GM18861 (cell line): ENCODE measurements at regions not wholly inside any gene's neighbourhood (a gene's known extent, or its start where the extent isn't known, plus 50 kb on each side); places are given as distances from the start of the nearest gene placed in this dataset.
"Not testable (repeated sequence)": the region's sequence is repeated elsewhere in the genome, so short reads cannot be mapped to it uniquely, and the experiment has no call there.

ENCODE experiments used
- ATAC-seq: cut with Tn5 transposase; IDR thresholded peaks from one replicate; pipeline ENCODE4 v1.9.1; 2021; ENCODE audit not compliant: unreplicated experiment

GRCh38 chr13:58714016-58714415, 1082.5 kb downstream of the PCDH17 start:
- ATAC-seq = not testable (repeated sequence)

DNA sequence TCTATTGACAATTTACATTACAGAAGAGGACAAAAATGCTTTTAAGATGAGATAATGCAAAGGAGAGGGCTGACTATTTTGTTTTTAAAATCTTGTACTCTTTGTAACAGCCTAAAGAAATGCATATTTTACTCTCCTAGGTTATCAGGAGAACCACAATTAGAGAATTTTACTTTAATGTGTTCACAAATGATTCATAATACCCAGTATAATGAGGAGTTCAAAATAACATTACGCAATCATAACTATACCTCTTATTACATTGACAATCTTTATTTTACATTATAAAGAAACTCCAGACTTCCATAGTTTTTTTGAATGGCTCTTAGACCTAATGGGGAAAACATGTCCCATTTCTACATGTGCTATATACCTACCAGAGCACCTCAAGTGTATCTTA, 1089.7 kb downstream of the PCDH17 start:
- no peak for ATAC-seq

GRCh38 chr13:58728126-58728525, 1096.6 kb downstream of the PCDH17 start:
- no peak for ATAC-seq

GRCh38 chr13:58729361-58729760, 1097.8 kb downstream of the PCDH17 start:
- ATAC-seq = no peak

DNA sequence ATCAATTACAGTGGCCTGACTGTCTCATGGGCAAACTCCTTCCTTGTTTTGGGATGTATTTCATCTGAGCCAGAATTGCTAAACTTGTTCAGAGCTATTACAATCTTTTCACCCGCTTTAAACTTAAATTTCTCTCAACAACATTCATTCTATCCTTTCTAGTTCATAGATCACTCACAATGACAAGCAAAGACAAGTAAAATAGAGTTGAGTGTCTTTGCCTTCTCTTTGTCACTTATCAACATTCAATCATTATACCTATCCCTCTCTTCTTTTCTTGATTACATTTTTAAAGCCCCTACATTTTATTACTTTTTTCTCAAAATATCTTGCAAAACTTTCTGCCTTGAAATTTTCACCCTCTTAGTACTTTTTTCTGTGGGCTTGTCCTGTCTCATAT, 1113.1 kb downstream of the PCDH17 start:
- ATAC-seq = no peak

- ATAC-seq = no peak
These were observed 1136.0 kb downstream of the PCDH17 start for GRCh38 chr13:58767566-58767965.

DNA sequence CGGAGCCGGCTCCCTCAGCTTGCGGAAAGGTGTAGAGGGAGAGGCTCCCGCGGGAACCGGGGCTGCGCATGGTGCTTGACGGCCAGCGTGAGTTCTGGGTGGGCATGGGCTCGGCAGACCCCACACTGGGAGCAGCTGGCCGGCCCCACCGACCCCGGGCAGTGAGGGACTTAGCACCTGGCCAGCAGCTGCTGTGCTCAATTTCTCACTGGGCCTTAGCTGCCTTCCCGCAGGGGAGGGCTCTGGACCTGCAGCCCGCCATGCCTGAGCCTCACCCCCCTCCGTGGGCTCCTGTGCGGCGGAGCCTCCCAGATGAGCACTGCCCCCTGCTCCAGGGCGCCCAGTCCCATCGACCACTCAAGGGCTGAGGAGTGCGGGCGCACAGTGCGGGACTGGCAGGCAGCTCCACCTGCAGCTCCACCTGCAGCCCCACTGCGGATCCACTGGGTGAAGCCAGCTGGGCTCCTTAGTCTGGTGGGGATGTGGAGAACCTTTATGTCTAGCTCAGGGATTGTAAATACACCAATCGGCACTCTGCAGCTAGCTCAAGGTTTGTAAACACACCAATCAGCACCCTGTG, 1141.8 kb downstream of the PCDH17 start:
- no peak for ATAC-seq

DNA sequence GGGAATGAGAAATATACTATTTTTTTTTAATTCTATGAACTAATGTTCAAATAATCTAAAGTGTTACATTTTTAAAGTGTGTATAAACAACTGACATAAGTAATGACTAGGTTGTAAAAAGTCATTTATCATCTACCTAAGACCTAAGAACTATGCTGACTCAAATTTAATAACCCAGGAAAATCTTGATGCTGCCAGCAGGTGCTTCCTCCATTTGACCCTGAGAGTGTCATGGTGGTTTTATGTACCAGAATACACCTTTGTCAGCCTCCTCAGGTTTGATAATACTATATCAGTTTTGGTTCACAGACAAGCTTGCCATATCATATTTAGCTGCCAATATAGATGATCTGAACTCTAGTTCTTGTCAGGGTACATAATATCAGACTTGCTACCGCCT, 1151.2 kb downstream of the PCDH17 start:
- no peak for ATAC-seq

DNA sequence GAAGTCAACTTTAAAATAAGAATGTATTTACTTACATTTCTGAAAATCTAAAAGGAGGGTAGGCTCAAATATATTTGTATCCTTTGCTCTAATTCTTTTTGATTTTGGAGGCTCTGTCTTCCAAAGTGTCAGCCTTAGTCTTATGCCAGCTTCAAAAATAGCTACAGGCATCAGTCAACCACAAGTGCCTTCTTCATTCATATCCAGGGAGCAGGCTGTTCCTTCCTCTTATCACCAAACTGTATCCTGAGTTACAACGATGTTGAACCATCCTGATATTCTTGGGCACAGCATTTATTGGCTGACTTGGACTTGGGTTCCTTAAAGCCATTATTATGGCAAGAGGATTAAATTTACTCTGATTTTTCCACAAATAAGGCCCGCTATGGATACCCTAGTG, 1161.3 kb downstream of the PCDH17 start:
- ATAC-seq = no peak

DNA sequence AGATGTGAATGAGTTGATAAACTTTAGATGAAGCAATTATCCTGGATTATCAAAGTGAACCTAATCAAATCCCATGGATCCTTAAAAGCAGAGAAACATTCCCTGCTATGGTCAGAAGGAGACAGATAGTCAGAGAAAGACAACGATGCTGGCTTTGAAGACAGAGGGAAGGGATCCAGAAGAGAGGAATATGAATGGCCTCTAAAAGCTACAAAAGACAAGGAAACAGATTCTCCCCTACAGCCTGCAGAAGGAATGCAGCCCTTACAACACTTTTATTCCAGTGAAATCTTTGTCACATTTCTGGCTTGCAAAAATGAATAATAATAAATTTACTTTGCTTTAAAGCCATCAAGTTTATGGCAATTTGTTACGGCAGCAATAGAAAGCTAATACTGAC, 1164.2 kb downstream of the PCDH17 start:
- no peak for ATAC-seq

GRCh38 chr13:58804832-58805231, 1173.3 kb downstream of the PCDH17 start:
- ATAC-seq = no peak

- no peak for ATAC-seq
These were observed 1174.9 kb downstream of the PCDH17 start for GRCh38 chr13:58806401-58806800.

GRCh38 chr13:58823701-58824100, 1192.2 kb downstream of the PCDH17 start:
- no peak for ATAC-seq

- no peak for ATAC-seq
These were observed 1196.4 kb downstream of the PCDH17 start for GRCh38 chr13:58827904-58828303.

DNA sequence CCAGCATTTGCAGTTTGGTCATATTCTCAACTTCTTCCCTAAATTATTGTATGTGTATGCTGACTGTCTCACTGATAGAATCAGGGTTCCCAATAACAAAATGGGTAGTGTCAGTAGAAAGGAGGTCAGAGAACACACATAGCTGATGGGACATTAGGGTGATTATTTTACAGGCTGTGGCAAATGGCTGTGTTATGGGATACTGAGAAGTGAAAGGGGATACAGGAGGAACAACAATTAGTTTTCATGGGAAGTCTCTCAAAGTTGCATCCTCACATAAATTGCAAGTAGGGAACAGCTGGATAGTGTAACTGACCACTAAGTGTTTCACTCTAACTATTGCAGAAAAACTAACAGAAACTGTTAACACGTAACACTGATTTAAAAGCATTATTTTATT, 1199.3 kb downstream of the PCDH17 start:
- no peak for ATAC-seq

DNA sequence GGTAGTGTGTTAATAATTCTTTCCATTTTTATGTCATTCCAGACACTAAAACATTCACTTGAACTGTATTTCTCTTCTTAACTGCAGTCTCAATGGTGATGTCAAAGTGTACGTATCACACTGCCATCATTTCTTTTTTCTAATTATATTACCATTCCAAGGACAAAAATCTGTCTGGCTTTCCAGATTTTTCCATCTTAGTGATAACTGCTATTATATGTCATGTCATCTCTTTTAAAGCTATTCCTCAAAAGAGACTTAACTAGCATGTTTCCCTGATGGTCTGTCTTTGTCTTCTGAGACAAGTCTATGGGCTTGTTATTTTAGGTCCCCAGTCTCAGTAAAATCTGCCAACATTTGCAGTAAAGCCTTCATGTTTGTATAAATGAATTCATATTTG, 1207.1 kb downstream of the PCDH17 start:
- ATAC-seq = no peak

DNA sequence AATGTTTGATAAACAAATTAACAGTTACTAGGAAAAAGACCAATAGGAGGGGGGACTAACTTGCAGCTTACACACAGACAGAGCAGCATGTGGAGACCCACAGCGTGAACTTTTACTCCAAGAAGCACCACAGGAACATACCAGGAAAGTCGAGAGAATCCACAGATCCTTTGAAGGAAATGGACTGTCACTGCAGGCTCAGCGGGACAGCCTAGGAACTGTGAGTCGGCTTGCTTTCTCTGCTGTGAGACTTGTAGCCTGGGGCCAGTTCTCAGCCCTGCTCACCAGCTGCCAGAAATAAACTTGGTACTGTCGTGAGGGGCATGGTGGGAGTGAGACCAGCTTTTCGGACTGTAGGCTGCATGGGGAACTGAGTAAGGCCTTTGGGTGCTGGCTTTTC, 1211.5 kb downstream of the PCDH17 start:
- ATAC-seq = no peak

GRCh38 chr13:58843567-58843966, 1212.0 kb downstream of the PCDH17 start:
- no peak for ATAC-seq

DNA sequence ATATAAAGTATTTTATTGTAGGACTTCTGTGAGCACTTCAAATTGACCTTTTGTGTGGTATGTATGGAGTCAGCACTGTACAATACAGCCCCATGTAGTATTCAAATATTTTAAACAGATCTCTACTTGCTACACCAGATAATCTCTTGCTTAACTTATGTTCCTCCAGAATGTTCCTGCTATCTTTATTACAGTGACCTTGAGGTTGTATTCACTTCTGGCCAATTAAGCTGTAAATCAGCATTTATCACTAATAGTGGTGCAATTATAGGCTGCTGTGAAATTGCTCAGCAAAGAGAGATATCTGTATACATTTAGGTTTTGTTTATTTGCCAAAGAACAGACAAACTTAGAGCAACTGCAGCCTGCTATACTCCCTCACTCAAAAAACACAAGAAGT, 1218.6 kb downstream of the PCDH17 start:
- no peak for ATAC-seq

DNA sequence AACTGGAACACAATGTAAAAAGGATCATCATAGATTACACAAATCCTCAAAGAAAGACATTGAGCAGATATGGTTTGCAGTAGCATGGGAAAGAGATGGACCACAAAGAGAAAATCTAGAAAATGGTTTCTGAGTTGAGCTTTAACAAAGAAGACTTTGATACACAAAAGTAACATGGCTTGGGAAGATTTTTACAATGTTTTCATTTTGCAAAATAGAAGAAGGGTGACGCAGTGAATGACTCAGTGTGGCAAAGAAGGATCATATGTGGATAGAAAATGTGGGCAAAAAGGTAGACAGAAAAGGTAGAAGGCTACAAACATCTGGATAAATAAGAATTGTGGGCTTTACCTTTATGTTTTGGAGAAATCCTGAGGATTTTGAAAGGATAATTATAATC, 1220.5 kb downstream of the PCDH17 start:
- no peak for ATAC-seq

- ATAC-seq = no peak
These were observed 1223.7 kb downstream of the PCDH17 start for GRCh38 chr13:58855283-58855682.

- ATAC-seq = no peak
These were observed 1227.4 kb downstream of the PCDH17 start for GRCh38 chr13:58858870-58859371.

- ATAC-seq = no peak
These were observed 1233.7 kb downstream of the PCDH17 start for GRCh38 chr13:58865286-58865685.
